ENCODE measurements at regions not wholly inside any gene's neighbourhood (a gene's known extent, or its start where the extent isn't known, plus 50 kb on each side); places are given as distances from the start of the nearest gene placed in this dataset.

DNA sequence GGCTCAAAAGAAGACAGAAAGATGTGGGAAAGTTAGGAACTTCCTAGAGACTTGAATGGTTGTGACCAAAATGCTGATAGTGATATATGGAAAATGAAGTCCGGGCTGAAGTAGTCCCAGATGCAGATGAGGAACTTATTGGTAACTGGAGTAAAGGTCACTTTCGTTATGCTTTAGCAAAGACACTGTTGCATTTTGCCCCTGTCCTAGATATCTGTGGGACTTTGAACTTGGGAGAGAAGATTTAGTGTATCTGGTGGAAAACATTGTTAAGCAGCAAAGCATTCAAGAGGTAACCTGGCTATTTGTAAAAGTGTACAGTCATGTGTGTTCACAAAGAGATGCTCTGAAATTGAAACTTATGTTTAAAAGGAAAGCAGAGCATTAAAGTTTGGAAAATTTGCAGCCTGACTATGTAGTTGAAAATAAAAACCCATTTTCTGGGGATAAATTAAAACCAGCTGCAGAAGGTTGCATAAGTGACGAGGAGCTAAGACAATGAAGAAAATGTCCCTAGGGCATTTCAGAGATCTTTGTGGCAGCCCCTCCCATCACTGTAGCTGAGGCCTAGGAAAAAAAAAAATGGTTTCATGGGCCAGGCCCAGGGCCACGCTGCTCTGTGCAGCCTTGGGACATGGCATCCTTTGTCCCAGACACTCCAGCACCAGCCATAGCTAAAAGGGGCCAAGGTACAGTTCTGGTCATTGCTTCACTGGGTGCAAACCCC lies 1692.2 kb downstream of the HACE1 start:
- TF ChIP-seq, protein P1, sequence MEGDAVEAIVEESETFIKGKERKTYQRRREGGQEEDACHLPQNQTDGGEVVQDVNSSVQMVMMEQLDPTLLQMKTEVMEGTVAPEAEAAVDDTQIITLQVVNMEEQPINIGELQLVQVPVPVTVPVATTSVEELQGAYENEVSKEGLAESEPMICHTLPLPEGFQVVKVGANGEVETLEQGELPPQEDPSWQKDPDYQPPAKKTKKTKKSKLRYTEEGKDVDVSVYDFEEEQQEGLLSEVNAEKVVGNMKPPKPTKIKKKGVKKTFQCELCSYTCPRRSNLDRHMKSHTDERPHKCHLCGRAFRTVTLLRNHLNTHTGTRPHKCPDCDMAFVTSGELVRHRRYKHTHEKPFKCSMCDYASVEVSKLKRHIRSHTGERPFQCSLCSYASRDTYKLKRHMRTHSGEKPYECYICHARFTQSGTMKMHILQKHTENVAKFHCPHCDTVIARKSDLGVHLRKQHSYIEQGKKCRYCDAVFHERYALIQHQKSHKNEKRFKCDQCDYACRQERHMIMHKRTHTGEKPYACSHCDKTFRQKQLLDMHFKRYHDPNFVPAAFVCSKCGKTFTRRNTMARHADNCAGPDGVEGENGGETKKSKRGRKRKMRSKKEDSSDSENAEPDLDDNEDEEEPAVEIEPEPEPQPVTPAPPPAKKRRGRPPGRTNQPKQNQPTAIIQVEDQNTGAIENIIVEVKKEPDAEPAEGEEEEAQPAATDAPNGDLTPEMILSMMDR (IDR thresholded peaks at IDR 0.05): no peak
- no peak for TF ChIP-seq POLR2A (IDR thresholded peaks at IDR 0.05)
- TF ChIP-seq POLR2AphosphoS5 (IDR thresholded peaks at IDR 0.05): no peak
